SIG-M5 treated with dmso at 0.1 percent for 504 hours (cell line): ENCODE measurements at regions not wholly inside any gene's neighbourhood (a gene's known extent, or its start where the extent isn't known, plus 50 kb on each side); places are given as distances from the start of the nearest gene placed in this dataset.
"Not testable (repeated sequence)": the region's sequence is repeated elsewhere in the genome, so short reads cannot be mapped to it uniquely, and the experiment has no call there.

ENCODE experiments used
- DNase-seq: peaks from one replicate; lab custom pipeline; 2025; ENCODE audit not compliant: unreplicated experiment; lab: John Stamatoyannopoulos, UW

GRCh38 chr2:62654876-62655359 lies 50.6 kb upstream of the EHBP1 start:
- DNase-seq = no peak

GRCh38 chr2:62654423-62654791 lies 51.1 kb upstream of the EHBP1 start:
- DNase-seq = no peak

- no peak for DNase-seq
Measured at GRCh38 chr2:62653582-62654422, 51.7 kb upstream of the EHBP1 start.

GRCh38 chr2:62649087-62649486 lies 56.4 kb upstream of the EHBP1 start:
- not testable (repeated sequence) for DNase-seq

GRCh38 chr2:62643100-62643471 lies 62.4 kb upstream of the EHBP1 start:
- no peak for DNase-seq

- DNase-seq = no peak
Measured at GRCh38 chr2:62642429-62643099, 62.9 kb upstream of the EHBP1 start.

- DNase-seq = no peak
Measured at GRCh38 chr2:62641936-62642335, 63.6 kb upstream of the EHBP1 start.

- DNase-seq = no peak
Measured at GRCh38 chr2:62641410-62641843, 64.1 kb upstream of the EHBP1 start.

GRCh38 chr2:62631160-62632085 lies 74.1 kb upstream of the EHBP1 start:
- DNase-seq = no peak

GRCh38 chr2:62630206-62630605 lies 75.3 kb upstream of the EHBP1 start:
- not testable (repeated sequence) for DNase-seq

- not testable (repeated sequence) for DNase-seq
Measured at GRCh38 chr2:62629310-62629709, 76.2 kb upstream of the EHBP1 start.

- DNase-seq = no peak
Measured at GRCh38 chr2:62627667-62628066, 77.8 kb upstream of the EHBP1 start.

GRCh38 chr2:62624855-62625254 lies 80.7 kb upstream of the EHBP1 start:
- DNase-seq = no peak

- DNase-seq = not testable (repeated sequence)
Measured at GRCh38 chr2:62616486-62616885, 89.0 kb upstream of the EHBP1 start.

- DNase-seq = no peak
Measured at GRCh38 chr2:62611854-62612253, 93.7 kb upstream of the EHBP1 start.

GRCh38 chr2:62605471-62605870 lies 99.5 kb upstream of the TMEM17 start:
- DNase-seq = not testable (repeated sequence)

- DNase-seq = no peak
Measured at GRCh38 chr2:62604336-62604735, 98.3 kb upstream of the TMEM17 start.

GRCh38 chr2:62603154-62603712 lies 97.2 kb upstream of the TMEM17 start:
- no peak for DNase-seq

- DNase-seq = not testable (repeated sequence)
Measured at GRCh38 chr2:62599674-62600410, 93.8 kb upstream of the TMEM17 start.

GRCh38 chr2:62597323-62597722 lies 91.3 kb upstream of the TMEM17 start:
- DNase-seq = no peak
